Panc1 (cell line): ENCODE measurements at regions not wholly inside any gene's neighbourhood (a gene's known extent, or its start where the extent isn't known, plus 50 kb on each side); places are given as distances from the start of the nearest gene placed in this dataset.

ENCODE experiments used
- ATAC-seq: fragments of 200-7000 bp; cut with Tn5 transposase; 2 replicates; pipeline ENCODE4 v1.9.1; 2020; ENCODE audit warnings: mild to moderate bottlenecking, moderate library complexity
- BruUV-seq: library from RNA; stranded (reverse); fragments of 400-500 nt; replicated peaks from 2 replicates; lab custom pipeline; 2021; lab: Mats Ljungman, UMichigan
- CTCF ChIA-PET: fragments of 300-600 bp; sonication (Branson Sonifier 250); formaldehyde crosslinking; loops from one replicate; lab custom pipeline; 2022; ENCODE audit warnings: antibody characterized with exemption; lab: Charles Lee
- POLR2A ChIA-PET: fragments of 300-600 bp; sonication (Branson Sonifier 250); formaldehyde crosslinking; loops from one replicate; lab custom pipeline; 2022; ENCODE audit warnings: antibody characterized with exemption; lab: Charles Lee
- DNase-seq: peaks from one replicate; pipeline ENCODE4 v3.0.0-alpha.2; 2010; ENCODE audit warnings: low read depth, low spot score
- H3K27ac ChIP-seq: 2 replicates; pipeline ENCODE4 v1.5.1; 2011; ENCODE audit warnings: mild to moderate bottlenecking, low read length, inconsistent platforms
- H3K27me3 ChIP-seq: fragments of 200-500 bp; sonication (Bioruptor generic); 2 replicates; pipeline ENCODE4 v1.6.0; 2014; ENCODE audit warnings: low read length, inconsistent platforms; ENCODE audit not compliant: control insufficient read depth, insufficient read depth
- H3K36me3 ChIP-seq: fragments of 200-500 bp; sonication (Bioruptor generic); 2 replicates; pipeline ENCODE4 v1.5.1; 2014; ENCODE audit warnings: inconsistent platforms, mild to moderate bottlenecking, low read length, moderate library complexity; ENCODE audit not compliant: control insufficient read depth, insufficient read depth
- H3K4me1 ChIP-seq: 2 replicates; pipeline ENCODE4 v1.5.1; 2011; ENCODE audit warnings: inconsistent platforms, mild to moderate bottlenecking, low read length, moderate library complexity; ENCODE audit not compliant: control insufficient read depth, insufficient read depth
- H3K4me3 ChIP-seq, 2 experiments: 2 replicates each; pipeline ENCODE4 v1.5.1; 2011 to 2012; ENCODE audit warnings: low read depth in 2 of 2, low read length in 2 of 2, mild to moderate bottlenecking in 2 of 2, inconsistent platforms in 1 of 2, moderate library complexity in 1 of 2
- H3K9me3 ChIP-seq: fragments of 200-500 bp; sonication (Bioruptor generic); 2 replicates; pipeline ENCODE4 v1.5.1; 2014; ENCODE audit warnings: low read depth, mild to moderate bottlenecking, inconsistent platforms, low read length, moderate library complexity; ENCODE audit not compliant: control insufficient read depth, insufficient read depth
- POLR2AphosphoS5 ChIP-seq: IDR thresholded peaks from 2 replicates; pipeline ENCODE4 v1.6.1; 2012; ENCODE audit warnings: mild to moderate bottlenecking, low read depth, low read length, moderate library complexity
- SIN3A ChIP-seq: IDR thresholded peaks from 2 replicates; pipeline ENCODE4 v1.6.1; 2012; ENCODE audit warnings: low read depth, mild to moderate bottlenecking, low read length, moderate library complexity, borderline replicate concordance; ENCODE audit not compliant: insufficient read depth
- TCF7L2 ChIP-seq: IDR thresholded peaks from 2 replicates; pipeline ENCODE4 v1.6.1; 2011; ENCODE audit warnings: mild to moderate bottlenecking, low read depth, low read length, inconsistent platforms
- in situ Hi-C: cut with HindIII; loops from 2 replicates; pipeline ENCODE4 v1.10.0; 2016; ENCODE audit warnings: low sequenced_read_pairs, low pct_unique_long_range_greater_than_20kb
- intact Hi-C: fragments of 100-400 bp; cut with micrococcal nuclease; formaldehyde crosslinking; loops from one replicate; pipeline ENCODE4 v1.10.0; 2022; ENCODE audit not compliant: unreplicated experiment
- TF ChIP-seq, protein P1 (sequence below): fragments of 450-650 bp; IDR thresholded peaks from 2 replicates; pipeline ENCODE4 v1.5.1; 2017; ENCODE audit warnings: mild to moderate bottlenecking
- TF ChIP-seq, protein P2 (sequence below), 2 experiments: IDR thresholded peaks; 2 replicates each; pipeline ENCODE4 v1.6.1; 2011 to 2012; ENCODE audit warnings: low read depth in 2 of 2, control low read depth in 1 of 2, low read length in 1 of 2, mild to moderate bottlenecking in 1 of 2, moderate library complexity in 1 of 2; ENCODE audit not compliant: insufficient read depth in 1 of 2

DNA sequence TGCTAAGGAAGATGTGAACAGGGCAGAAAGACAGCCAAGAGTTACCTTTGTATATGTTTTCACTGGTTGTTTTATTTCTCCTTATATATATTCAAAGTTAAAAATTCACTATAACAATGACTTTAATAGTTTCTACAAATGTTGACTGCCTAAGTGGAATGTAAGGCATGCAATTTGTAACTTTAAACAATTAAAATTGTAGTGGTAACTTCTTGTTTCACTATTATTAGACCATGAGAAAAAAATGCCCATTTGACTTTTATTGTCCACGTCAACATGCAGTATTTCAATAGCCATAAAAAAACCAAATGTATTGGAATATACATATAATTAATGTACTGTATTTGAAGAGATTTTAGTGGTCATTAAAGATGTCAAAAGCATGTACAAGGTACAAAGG is 340.7 kb upstream of the CBLB start:
- no peaks in the 10 kb centered on the region for H3K27me3 ChIP-seq
- intact Hi-C loops (no loop called here), in situ Hi-C loops (no loop called here)
- H3K4me1 ChIP-seq: no peaks in the 10 kb centered on the region
- no peak overlapping the region for H3K4me3 ChIP-seq
- TF ChIP-seq TCF7L2 (no peak), SIN3A (no peak), POLR2AphosphoS5 (no peak)
- TF ChIP-seq, protein P1, sequence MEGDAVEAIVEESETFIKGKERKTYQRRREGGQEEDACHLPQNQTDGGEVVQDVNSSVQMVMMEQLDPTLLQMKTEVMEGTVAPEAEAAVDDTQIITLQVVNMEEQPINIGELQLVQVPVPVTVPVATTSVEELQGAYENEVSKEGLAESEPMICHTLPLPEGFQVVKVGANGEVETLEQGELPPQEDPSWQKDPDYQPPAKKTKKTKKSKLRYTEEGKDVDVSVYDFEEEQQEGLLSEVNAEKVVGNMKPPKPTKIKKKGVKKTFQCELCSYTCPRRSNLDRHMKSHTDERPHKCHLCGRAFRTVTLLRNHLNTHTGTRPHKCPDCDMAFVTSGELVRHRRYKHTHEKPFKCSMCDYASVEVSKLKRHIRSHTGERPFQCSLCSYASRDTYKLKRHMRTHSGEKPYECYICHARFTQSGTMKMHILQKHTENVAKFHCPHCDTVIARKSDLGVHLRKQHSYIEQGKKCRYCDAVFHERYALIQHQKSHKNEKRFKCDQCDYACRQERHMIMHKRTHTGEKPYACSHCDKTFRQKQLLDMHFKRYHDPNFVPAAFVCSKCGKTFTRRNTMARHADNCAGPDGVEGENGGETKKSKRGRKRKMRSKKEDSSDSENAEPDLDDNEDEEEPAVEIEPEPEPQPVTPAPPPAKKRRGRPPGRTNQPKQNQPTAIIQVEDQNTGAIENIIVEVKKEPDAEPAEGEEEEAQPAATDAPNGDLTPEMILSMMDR: no peak
- TF ChIP-seq, protein P2, sequence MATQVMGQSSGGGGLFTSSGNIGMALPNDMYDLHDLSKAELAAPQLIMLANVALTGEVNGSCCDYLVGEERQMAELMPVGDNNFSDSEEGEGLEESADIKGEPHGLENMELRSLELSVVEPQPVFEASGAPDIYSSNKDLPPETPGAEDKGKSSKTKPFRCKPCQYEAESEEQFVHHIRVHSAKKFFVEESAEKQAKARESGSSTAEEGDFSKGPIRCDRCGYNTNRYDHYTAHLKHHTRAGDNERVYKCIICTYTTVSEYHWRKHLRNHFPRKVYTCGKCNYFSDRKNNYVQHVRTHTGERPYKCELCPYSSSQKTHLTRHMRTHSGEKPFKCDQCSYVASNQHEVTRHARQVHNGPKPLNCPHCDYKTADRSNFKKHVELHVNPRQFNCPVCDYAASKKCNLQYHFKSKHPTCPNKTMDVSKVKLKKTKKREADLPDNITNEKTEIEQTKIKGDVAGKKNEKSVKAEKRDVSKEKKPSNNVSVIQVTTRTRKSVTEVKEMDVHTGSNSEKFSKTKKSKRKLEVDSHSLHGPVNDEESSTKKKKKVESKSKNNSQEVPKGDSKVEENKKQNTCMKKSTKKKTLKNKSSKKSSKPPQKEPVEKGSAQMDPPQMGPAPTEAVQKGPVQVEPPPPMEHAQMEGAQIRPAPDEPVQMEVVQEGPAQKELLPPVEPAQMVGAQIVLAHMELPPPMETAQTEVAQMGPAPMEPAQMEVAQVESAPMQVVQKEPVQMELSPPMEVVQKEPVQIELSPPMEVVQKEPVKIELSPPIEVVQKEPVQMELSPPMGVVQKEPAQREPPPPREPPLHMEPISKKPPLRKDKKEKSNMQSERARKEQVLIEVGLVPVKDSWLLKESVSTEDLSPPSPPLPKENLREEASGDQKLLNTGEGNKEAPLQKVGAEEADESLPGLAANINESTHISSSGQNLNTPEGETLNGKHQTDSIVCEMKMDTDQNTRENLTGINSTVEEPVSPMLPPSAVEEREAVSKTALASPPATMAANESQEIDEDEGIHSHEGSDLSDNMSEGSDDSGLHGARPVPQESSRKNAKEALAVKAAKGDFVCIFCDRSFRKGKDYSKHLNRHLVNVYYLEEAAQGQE (IDR thresholded peaks at IDR 0.05; ENCODE audit: insufficient read depth in 1 of 2, low read depth in 2 of 2, low read length in 1 of 2): no peak
- ChIA-PET POLR2A (no interaction called here), CTCF (no interaction called here)
- ATAC-seq (no peak), DNase-seq (no peak)
- no peaks in the 10 kb centered on the region for H3K9me3 ChIP-seq
- H3K27ac ChIP-seq: no peak overlapping the region
- H3K36me3 ChIP-seq: no peaks in the 10 kb centered on the region
- no TSS peak for BruUV-seq

DNA sequence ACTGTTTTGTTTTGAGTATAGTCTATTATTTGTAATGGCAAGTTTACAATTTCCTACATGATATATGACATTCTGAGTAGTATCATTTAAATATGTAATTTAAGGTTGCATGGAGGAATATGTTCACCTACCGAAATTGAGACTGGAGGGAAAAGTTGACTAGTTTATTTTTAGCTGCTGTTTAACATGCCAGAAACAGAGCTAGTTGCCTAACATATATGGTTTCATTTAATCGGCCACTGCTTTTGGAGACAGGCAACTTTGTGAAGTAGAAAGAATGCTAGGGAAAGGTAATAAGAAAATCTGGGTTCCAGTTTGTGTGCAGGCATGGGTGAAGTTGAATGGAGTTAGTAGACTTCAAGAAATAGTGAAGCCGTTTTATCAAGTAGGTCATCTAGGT is 342.1 kb upstream of the CBLB start:
- in situ Hi-C loops (no loop called here), intact Hi-C loops (no loop called here)
- CTCF ChIA-PET: no interaction called here
- Histone ChIP-seq H3K27ac (no peak overlapping the region), H3K4me1 (no peaks in the 10 kb centered on the region), H3K27me3 (no peaks in the 10 kb centered on the region), H3K36me3 (no peaks in the 10 kb centered on the region), H3K4me3 (no peak overlapping the region), H3K9me3 (no peaks in the 10 kb centered on the region)
- BruUV-seq: no TSS peak
- POLR2A ChIA-PET: no interaction called here
- TF ChIP-seq, protein P2 (IDR thresholded peaks at IDR 0.05; ENCODE audit: insufficient read depth in 1 of 2, low read depth in 2 of 2, low read length in 1 of 2): no peak
- no peak for TF ChIP-seq SIN3A
- no peak for TF ChIP-seq POLR2AphosphoS5
- no peak for TF ChIP-seq TCF7L2
- TF ChIP-seq, protein P1: no peak
- no peak for DNase-seq
- ATAC-seq: no peak
